HG03378 (cell line): ENCODE measurements at regions not wholly inside any gene's neighbourhood (a gene's known extent, or its start where the extent isn't known, plus 50 kb on each side); places are given as distances from the start of the nearest gene placed in this dataset.
A peak's percentile ranks its signal among the peaks of the same experiment; 100 is the strongest.
"Not testable (repeated sequence)": the region's sequence is repeated elsewhere in the genome, so short reads cannot be mapped to it uniquely, and the experiment has no call there.

Experiments
- ATAC-seq: cut with Tn5 transposase; IDR thresholded peaks from one replicate; pipeline ENCODE4 v1.9.1; 2021; ENCODE audit warnings: mild to moderate bottlenecking, moderate library complexity; ENCODE audit not compliant: unreplicated experiment

GRCh38 chr5:50898966-50899365 is 232.5 kb downstream of the PARP8 start:
- no peak for ATAC-seq

- no peak for ATAC-seq
Observed at GRCh38 chr5:50900952-50901510, 234.6 kb downstream of the PARP8 start.

- ATAC-seq: no peak
Observed at GRCh38 chr5:50903651-50904050, 237.2 kb downstream of the PARP8 start.

GRCh38 chr5:50905996-50906570 is 239.6 kb downstream of the PARP8 start:
- no peak for ATAC-seq

- not testable (repeated sequence) for ATAC-seq
Observed at GRCh38 chr5:50920160-50920559, 253.7 kb downstream of the PARP8 start.

GRCh38 chr5:50921366-50922133 is 255.1 kb downstream of the PARP8 start:
- no peak for ATAC-seq

GRCh38 chr5:50922134-50922941 is 255.9 kb downstream of the PARP8 start:
- not testable (repeated sequence) for ATAC-seq

- ATAC-seq: no peak
Observed at GRCh38 chr5:50922942-50923767, 256.7 kb downstream of the PARP8 start.

GRCh38 chr5:50923768-50924494 is 257.5 kb downstream of the PARP8 start:
- ATAC-seq: no peak

- no peak for ATAC-seq
Observed at GRCh38 chr5:50927953-50928352, 261.5 kb downstream of the PARP8 start.

GRCh38 chr5:50929174-50929573 is 262.7 kb downstream of the PARP8 start:
- ATAC-seq: no peak

GRCh38 chr5:50934343-50934742 is 267.9 kb downstream of the PARP8 start:
- ATAC-seq: no peak

GRCh38 chr5:50945139-50945538 is 278.7 kb downstream of the PARP8 start:
- no peak for ATAC-seq

GRCh38 chr5:50947906-50948683 is 281.7 kb downstream of the PARP8 start:
- no peak for ATAC-seq

GRCh38 chr5:50953290-50953689 is 286.9 kb downstream of the PARP8 start:
- no peak for ATAC-seq

GRCh38 chr5:50958852-50959457 is 292.5 kb downstream of the PARP8 start:
- peak; percentile 49 for ATAC-seq

- peak; percentile 85 for ATAC-seq
Observed at GRCh38 chr5:50962934-50963872, 296.8 kb downstream of the PARP8 start.
